B cell (primary cell): ENCODE measurements at regions not wholly inside any gene's neighbourhood (a gene's known extent, or its start where the extent isn't known, plus 50 kb on each side); places are given as distances from the start of the nearest gene placed in this dataset.

Experiments
- ATAC-seq: fragments of 200-7000 bp; cut with Tn5 transposase; one replicate; pipeline ENCODE4 v1.10.0; 2021; ENCODE audit warnings: low read depth, mild to moderate bottlenecking, moderate number of reproducible peaks, moderate library complexity
- CTCF ChIA-PET: fragments of 350-600 bp; sonication (Branson Sonifier 250); formaldehyde crosslinking; loops from one replicate; lab custom pipeline; 2021; ENCODE audit warnings: antibody characterized with exemption, inconsistent platforms; lab: Charles Lee
- POLR2A ChIA-PET: fragments of 350-600 bp; sonication (Branson Sonifier 250); formaldehyde crosslinking; loops from one replicate; lab custom pipeline; 2021; ENCODE audit warnings: antibody characterized with exemption; lab: Charles Lee
- DNase-seq: peaks from one replicate; pipeline ENCODE4 v3.0.0; 2013
- H2AFZ ChIP-seq: 2 replicates; pipeline ENCODE4 v1.6.1; 2012; ENCODE audit warnings: mild to moderate bottlenecking, low read depth, low read length; ENCODE audit not compliant: insufficient read depth, poor library complexity, severe bottlenecking
- H3K27ac ChIP-seq, 2 donors: 1 replicate in 1 of 2; 2 replicates in 1 of 2; pipeline ENCODE4 v1.5.1; 2012 to 2013; ENCODE audit warnings: low read length in 2 of 2, mild to moderate bottlenecking in 2 of 2, moderate library complexity in 1 of 2
- H3K27me3 ChIP-seq, 4 experiments: fragments of 200-600 bp in 1 of 4; sonication (generic) in 1 of 4; replicated peaks in 1 of 4; 1 replicate in 2 of 4; 2 replicates in 2 of 4; pipeline versions ENCODE4 v1.6.1 to v1.7.0; 2013 to 2016; ENCODE audit warnings: low read length in 3 of 4, mild to moderate bottlenecking in 2 of 4, mixed read lengths in 1 of 4, moderate library complexity in 1 of 4; ENCODE audit not compliant: insufficient read depth in 4 of 4, control insufficient read depth in 3 of 4; ENCODE audit errors: control extremely low read depth in 1 of 4
- H3K36me3 ChIP-seq, 2 experiments: replicated peaks in 1 of 2; 1 replicate in 1 of 2; 2 replicates in 1 of 2; pipeline versions ENCODE4 v1.6.1 to v1.7.1; 2013; ENCODE audit warnings: low read length in 1 of 2; ENCODE audit not compliant: insufficient read depth in 2 of 2, control insufficient read depth in 1 of 2; ENCODE audit errors: control extremely low read depth in 1 of 2, extremely low read depth in 1 of 2
- H3K4me1 ChIP-seq, 2 donors: fragments of 200-600 bp in 1 of 2; sonication (generic) in 1 of 2; 1 replicate in 1 of 2; 2 replicates in 1 of 2; pipeline versions ENCODE4 v1.5.1 to v1.6.1; 2013 to 2017; ENCODE audit warnings: low read length in 2 of 2; ENCODE audit not compliant: control insufficient read depth in 2 of 2, insufficient read depth in 2 of 2
- H3K4me2 ChIP-seq: replicated peaks from 2 replicates; pipeline ENCODE3; 2012; ENCODE audit warnings: mild to moderate bottlenecking, low read depth, low read length; ENCODE audit not compliant: poor library complexity, severe bottlenecking
- H3K4me3 ChIP-seq, 5 experiments: fragments of 200-600 bp in 1 of 5; sonication (generic) in 1 of 5; 1 replicate in 3 of 5; 2 replicates in 2 of 5; pipeline versions ENCODE4 v1.5.1 to v1.7.0; 2011 to 2016; ENCODE audit warnings: low read length in 4 of 5, mild to moderate bottlenecking in 4 of 5, low read depth in 2 of 5, control low read depth in 1 of 5, moderate library complexity in 1 of 5; ENCODE audit not compliant: insufficient read depth in 1 of 5; ENCODE audit errors: control extremely low read depth in 1 of 5, extremely low read depth in 1 of 5
- H3K79me2 ChIP-seq: fragments of 200-600 bp; sonication (generic); one replicate; pipeline ENCODE4 v1.6.0; 2016; ENCODE audit warnings: low read length; ENCODE audit not compliant: control insufficient read depth, insufficient read depth
- H3K9ac ChIP-seq: fragments of 200-600 bp; sonication (generic); 2 replicates; pipeline ENCODE4 v1.6.1; 2017; ENCODE audit warnings: mild to moderate bottlenecking, low read length, moderate library complexity
- H3K9me3 ChIP-seq, 3 donors: one replicate each; pipeline versions ENCODE4 v1.6.1 to v1.7.1; 2013; ENCODE audit warnings: low read length in 2 of 3; ENCODE audit not compliant: control insufficient read depth in 2 of 3, insufficient read depth in 1 of 3; ENCODE audit errors: control extremely low read depth in 1 of 3
- H4K20me1 ChIP-seq: 2 replicates; pipeline ENCODE4 v1.6.0; 2012; ENCODE audit warnings: mild to moderate bottlenecking, low read length; ENCODE audit not compliant: insufficient read depth, control insufficient read depth, poor library complexity, severe bottlenecking
- H3K27ac Mint-ChIP-seq: one replicate; pipeline ENCODE4 v1.8.0; 2021; ENCODE audit warnings: mixed read lengths
- H3K27me3 Mint-ChIP-seq: one replicate; pipeline ENCODE4 v1.8.0; 2021; ENCODE audit warnings: mixed read lengths
- H3K4me1 Mint-ChIP-seq: one replicate; pipeline ENCODE4 v1.8.0; 2021; ENCODE audit warnings: mixed read lengths
- H3K4me3 Mint-ChIP-seq: one replicate; pipeline ENCODE4 v1.8.0; 2021; ENCODE audit warnings: mixed read lengths
- H3K9me3 Mint-ChIP-seq: one replicate; pipeline ENCODE4 v1.8.0; 2022; ENCODE audit warnings: mixed read lengths; ENCODE audit not compliant: insufficient read depth
- EZH2 ChIP-seq: IDR thresholded peaks from 2 replicates; pipeline ENCODE4 v1.6.1; 2012; ENCODE audit warnings: borderline replicate concordance, low read depth, mild to moderate bottlenecking, moderate library complexity, low read length; ENCODE audit not compliant: insufficient read depth, poor library complexity, severe bottlenecking
- WGBS: methylation state at CpG from one replicate; pipeline ENCODE4 v1.1.5; 2013; ENCODE audit warnings: missing lambda C conversion rate; ENCODE audit not compliant: insufficient coverage; 5-methylcytosine and 5-hydroxymethylcytosine counted together
- intact Hi-C: fragments of 100-400 bp; cut with micrococcal nuclease; formaldehyde crosslinking; loops from one replicate; pipeline ENCODE4 v1.10.0; 2022
- TF ChIP-seq, protein P1 (sequence below): fragments of 200-600 bp; IDR thresholded peaks from one replicate; pipeline ENCODE4 v1.8.0; 2022; ENCODE audit warnings: antibody characterized with exemption, mild to moderate bottlenecking

DNA sequence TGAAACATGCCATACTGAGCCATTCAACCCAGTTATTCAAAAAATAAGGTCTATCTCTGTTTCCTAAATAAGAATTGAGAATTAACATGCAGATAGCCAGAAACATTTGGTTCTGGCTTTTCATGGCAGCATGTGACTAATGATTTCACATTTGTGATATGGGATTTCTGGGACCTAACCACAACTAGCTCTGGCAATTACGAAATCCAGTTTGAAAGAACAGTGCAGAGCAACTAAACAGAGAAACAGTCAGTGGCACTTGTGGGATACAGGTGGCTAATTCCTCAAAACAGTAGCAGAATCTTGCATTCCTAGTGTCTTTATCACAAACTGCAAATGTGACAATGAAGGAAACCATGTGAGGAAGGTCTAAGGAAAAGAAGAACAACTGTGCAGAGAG lies 637.8 kb upstream of the CHAC2 start:
- Histone ChIP-seq H2AFZ (no peak overlapping the region), H3K4me1 (no peaks in the 10 kb centered on the region), H3K79me2 (no peaks in the 10 kb centered on the region), H3K9ac (no peak overlapping the region), H3K27me3 (no peaks in the 10 kb centered on the region), H3K9me3 (no peaks in the 10 kb centered on the region), H3K4me3 (no peak overlapping the region), H3K36me3 (no peaks in the 10 kb centered on the region), H3K27ac (no peak overlapping the region), H3K4me2 (no peak overlapping the region), H4K20me1 (no peaks in the 10 kb centered on the region)
- no peaks in the 10 kb centered on the region for H3K4me1 Mint-ChIP-seq
- no peak overlapping the region for H3K4me3 Mint-ChIP-seq
- intact Hi-C loops, result no loop called here
- whole genome bisulfite sequencing, result 100% methylated on average over 1 of the region's 1 CpG
- no peak overlapping the region for H3K27ac Mint-ChIP-seq
- no peak for ATAC-seq
- TF ChIP-seq, protein P1, sequence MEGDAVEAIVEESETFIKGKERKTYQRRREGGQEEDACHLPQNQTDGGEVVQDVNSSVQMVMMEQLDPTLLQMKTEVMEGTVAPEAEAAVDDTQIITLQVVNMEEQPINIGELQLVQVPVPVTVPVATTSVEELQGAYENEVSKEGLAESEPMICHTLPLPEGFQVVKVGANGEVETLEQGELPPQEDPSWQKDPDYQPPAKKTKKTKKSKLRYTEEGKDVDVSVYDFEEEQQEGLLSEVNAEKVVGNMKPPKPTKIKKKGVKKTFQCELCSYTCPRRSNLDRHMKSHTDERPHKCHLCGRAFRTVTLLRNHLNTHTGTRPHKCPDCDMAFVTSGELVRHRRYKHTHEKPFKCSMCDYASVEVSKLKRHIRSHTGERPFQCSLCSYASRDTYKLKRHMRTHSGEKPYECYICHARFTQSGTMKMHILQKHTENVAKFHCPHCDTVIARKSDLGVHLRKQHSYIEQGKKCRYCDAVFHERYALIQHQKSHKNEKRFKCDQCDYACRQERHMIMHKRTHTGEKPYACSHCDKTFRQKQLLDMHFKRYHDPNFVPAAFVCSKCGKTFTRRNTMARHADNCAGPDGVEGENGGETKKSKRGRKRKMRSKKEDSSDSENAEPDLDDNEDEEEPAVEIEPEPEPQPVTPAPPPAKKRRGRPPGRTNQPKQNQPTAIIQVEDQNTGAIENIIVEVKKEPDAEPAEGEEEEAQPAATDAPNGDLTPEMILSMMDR, result no peak
- TF ChIP-seq EZH2, result no peak
- H3K9me3 Mint-ChIP-seq, result peaks cover 2% of the 10 kb centered on the region
- no peak for DNase-seq
- ChIA-PET POLR2A (no interaction called here), CTCF (no interaction called here)
- H3K27me3 Mint-ChIP-seq, result no peaks in the 10 kb centered on the region

GRCh38 chr2:53127061-53127650 lies 640.4 kb upstream of the CHAC2 start:
- H3K4me1 Mint-ChIP-seq, result no peaks in the 10 kb centered on the region
- Histone ChIP-seq H3K4me3 (no peak overlapping the region), H3K4me2 (no peak overlapping the region), H3K36me3 (no peaks in the 10 kb centered on the region), H4K20me1 (no peaks in the 10 kb centered on the region), H3K4me1 (no peaks in the 10 kb centered on the region), H3K9ac (no peak overlapping the region), H3K79me2 (no peaks in the 10 kb centered on the region), H3K27me3 (no peaks in the 10 kb centered on the region), H3K27ac (no peak overlapping the region), H3K9me3 (no peaks in the 10 kb centered on the region), H2AFZ (no peak overlapping the region)
- no peak overlapping the region for H3K27ac Mint-ChIP-seq
- intact Hi-C loops, result no loop called here
- POLR2A ChIA-PET, result no interaction called here
- H3K4me3 Mint-ChIP-seq, result no peak overlapping the region
- H3K27me3 Mint-ChIP-seq, result no peaks in the 10 kb centered on the region
- CTCF ChIA-PET, result no interaction called here
- WGBS, result 75% methylated on average over 3 of the region's 5 CpGs
- no peak for ATAC-seq
- H3K9me3 Mint-ChIP-seq, result peaks cover 6% of the 10 kb centered on the region
- TF ChIP-seq, protein P1, result no peak
- no peak for TF ChIP-seq EZH2
- DNase-seq, result no peak
